Retina (tissue), 1 donor: ENCODE measurements at regions not wholly inside any gene's neighbourhood (a gene's known extent, or its start where the extent isn't known, plus 50 kb on each side); places are given as distances from the start of the nearest gene placed in this dataset.

Experiments
- DNase-seq: peaks from one replicate; pipeline ENCODE4 v3.0.0-alpha.2; 2016

DNA sequence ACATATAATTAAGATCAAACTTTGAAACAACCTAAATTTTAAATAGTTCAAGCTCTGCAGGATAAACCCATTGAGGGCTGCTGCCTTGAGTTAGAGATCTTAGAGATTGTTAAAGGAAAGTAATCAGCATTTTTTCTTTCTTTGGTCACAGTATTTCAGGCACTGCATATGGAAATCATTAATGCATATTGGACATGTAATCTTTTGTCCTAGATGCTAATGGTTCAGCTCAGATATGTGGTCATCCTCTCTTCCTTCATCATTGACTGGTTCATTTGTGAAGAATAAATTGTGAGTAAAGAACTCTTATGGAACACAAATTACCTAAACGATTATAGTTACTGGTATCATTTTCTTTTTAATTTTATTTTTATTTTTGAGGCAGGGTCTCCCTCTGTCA is 82.0 kb upstream of the PRLR start:
- DNase-seq, result no peak

DNA sequence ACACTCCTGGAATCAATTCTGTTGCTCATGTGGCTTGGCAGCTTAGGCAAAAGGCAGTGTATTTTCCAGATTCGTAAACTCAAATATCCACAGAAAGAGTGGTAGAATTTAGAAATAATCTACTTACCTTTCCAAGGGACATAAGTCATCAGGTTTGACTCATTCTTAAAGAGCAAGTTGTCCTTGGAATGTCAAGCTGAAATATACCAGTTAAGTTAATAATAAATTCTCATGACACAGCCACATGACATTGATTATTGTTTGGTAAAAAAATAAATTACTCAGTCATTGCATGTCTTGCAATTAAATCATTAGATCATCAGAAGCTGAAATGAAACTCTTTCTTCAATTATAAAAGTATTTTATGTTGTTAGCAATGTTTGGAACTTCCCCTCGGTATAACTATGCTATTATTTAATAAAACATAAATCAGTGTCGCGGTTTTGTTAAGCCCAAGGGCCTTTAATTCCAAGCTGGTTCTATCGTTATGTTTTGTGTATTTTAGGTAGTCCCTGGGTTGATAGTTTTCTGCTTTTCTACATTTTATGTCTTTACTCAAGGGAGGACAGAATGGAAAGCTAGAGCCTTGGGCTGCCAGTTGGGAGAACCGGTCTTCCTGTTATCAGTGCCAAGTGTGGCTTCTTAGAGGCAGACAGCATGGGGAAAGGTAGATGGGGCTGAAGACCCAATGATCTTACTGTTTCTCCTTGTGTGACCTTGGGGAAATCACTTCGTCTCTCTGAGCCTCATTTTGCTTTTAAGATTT is 79.3 kb upstream of the PRLR start:
- DNase-seq, result no peak

DNA sequence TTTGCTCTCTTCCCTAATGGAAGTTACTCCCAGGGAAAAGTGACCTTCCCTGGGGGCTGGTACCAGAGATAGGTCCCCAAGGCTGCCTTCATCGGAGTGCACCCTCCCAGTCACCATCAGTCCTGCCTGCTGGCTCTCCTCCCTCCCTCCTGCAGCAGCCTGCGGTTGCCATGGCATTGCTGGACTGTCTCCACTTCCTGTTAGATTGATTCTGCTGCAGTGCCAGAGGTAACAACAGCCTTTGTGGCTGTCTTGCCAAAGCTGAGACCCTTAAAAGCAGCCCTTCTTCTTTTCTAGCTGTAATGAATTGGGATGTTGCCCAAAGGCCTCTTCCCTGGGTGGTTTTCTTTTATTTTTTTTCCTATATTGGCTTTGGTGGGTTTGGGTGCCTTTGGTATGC is 78.1 kb upstream of the PRLR start:
- DNase-seq, result peak; percentile 34

DNA sequence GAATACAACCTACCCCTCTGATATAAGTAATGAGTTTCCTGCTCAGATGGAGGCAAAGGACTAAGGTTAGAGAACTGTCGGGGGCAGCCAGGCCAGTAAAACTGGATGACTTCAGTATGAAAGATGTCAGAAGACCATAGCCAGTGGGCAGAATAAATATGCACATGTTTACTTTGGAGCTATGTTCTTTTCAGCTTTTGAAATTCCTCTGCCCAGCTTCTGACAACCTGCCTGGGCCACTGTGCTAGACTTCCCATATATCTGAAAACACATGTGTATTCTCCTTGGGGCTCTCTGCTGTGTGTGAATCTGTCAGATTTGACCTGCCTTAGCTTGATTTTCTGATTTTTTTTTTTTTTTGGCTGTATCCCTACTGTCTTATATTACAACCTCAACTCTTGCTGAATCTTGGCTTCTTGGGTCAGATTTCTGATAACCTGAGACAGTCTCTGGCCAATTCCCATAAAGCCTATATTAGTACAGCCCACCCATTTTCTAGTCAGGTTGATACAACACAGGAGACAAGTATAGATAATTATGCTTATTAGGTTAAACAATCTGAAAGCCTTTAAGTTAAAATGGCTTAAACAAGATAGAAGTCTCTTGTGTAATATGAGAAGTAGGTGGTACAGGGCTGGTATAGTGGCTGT is 76.6 kb upstream of the PRLR start:
- DNase-seq, result no peak

GRCh38 chr5:35305336-35306020 is 75.2 kb upstream of the PRLR start:
- no peak for DNase-seq

GRCh38 chr5:35304291-35304690 is 74.0 kb upstream of the PRLR start:
- no peak for DNase-seq

DNA sequence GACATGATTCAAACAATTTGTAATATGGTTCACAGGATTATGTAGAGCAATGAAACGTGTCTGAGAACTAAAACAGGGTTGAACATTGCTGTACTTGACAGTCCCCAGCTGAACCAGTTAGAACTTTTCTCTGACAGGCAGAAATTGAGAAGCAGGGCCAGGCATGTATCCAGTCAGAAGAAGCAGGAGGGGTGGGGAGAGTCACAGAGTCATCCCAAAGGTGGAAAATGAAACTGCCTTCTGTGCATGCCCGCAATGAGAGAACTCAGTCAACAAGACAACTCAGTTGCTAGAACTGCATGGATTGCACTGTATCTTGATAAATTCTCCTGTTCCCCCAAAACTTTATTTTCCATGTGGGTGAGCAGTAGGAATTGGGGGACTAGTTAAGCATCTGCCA is 72.9 kb upstream of the PRLR start:
- no peak for DNase-seq

DNA sequence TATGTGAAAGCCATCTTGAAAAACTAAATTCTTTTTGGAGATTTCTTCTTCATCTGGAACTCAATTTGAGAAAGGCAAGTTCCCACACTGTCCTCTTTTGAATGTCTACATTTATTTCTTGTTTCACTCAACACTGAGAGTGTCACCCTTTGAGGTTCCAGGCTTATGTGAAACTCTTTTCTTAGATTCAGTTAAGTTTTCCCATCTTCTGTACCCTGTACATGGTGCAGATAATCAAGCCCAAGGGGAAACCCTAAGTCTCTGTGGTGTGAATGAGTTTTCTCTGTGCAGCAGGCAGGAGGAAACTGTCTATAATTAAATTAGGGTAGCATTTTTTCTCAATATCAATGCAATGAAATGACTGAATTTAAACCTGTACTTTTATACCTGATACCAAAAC is 72.3 kb upstream of the PRLR start:
- DNase-seq, result no peak

- DNase-seq, result no peak
Observed at GRCh38 chr5:35297755-35298154, 67.5 kb upstream of the PRLR start.

DNA sequence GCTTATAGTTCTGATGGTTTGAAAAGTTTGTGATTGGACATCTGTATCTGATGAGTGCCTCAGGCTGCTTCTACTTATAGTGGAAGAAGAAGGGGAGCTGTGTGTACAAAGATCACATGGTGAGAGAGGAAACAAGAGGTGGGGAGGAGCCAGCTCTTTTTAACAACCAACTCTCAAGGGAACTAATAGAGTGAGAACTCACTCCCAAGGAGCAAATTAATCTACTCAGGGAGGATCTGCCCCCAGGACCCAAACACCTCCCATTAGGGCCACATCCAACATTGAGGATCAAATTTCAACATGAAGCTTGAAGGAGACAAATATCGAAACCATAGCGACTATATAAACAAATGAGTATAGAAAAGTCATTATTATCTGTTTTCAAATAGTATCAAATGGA is 64.7 kb upstream of the PRLR start:
- DNase-seq, result no peak

- no peak for DNase-seq
Observed at GRCh38 chr5:35294017-35294416, 63.7 kb upstream of the PRLR start.

GRCh38 chr5:35285435-35285834 is 55.1 kb upstream of the PRLR start:
- DNase-seq, result no peak

GRCh38 chr5:35285011-35285410 is 54.7 kb upstream of the PRLR start:
- DNase-seq, result no peak

DNA sequence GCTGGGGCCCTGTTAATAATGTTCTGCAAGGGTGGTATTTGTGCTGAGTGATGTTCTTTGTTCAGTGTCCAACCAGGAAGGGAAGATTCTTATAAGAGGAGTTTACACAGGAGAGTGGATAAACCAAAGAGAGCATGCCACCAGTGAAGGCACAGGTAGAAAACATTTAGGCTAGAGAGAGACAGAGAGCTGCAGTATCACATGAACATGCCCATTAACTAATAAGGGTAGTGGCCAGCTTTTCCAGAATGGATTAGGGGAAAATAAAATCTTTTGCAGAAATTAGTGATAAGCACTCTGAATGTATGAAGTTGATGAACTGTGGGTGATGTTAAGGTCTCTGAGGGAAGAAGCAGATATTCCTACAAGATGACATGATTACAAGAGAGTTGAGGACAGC is 54.1 kb upstream of the PRLR start:
- DNase-seq, result no peak

- DNase-seq, result no peak
Observed at GRCh38 chr5:35282810-35283209, 52.5 kb upstream of the PRLR start.

DNA sequence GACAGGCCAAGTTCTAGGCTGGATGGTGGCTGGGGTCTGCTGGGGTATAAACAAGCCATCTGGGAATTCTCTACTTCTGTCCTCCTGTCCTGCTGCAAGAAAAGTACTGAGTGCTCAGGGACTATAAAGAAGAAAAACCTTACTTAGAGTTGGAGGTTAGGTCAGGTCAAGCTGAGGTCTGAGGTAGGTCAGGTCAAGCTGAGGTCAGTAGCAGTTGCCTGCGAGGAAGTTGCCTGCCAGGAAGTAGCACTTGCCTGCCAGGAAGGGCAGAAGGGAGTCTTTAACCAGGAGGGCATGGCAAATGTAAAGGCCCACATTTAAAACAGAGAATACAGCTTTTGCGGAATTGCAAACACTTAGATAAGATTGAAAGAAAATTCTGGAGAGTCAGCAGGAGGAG is 51.3 kb upstream of the PRLR start:
- no peak for DNase-seq
